Pancreas (tissue), 10 donors: ENCODE measurements at regions not wholly inside any gene's neighbourhood (a gene's known extent, or its start where the extent isn't known, plus 50 kb on each side); places are given as distances from the start of the nearest gene placed in this dataset.

Experiments
- ATAC-seq, 4 donors: fragments of 200-7000 bp; cut with Tn5 transposase; one replicate each; pipeline versions ENCODE4 v1.8.0 to v1.9.1; 2020; ENCODE audit warnings: mild to moderate bottlenecking in 4 of 4, moderate library complexity in 4 of 4
- DNase-seq, 6 donors: peaks; one replicate each; pipeline ENCODE4 v3.0.0-alpha.2; 2020
- FAIRE-seq: peaks from 2 replicates; lab custom pipeline; 2012; peaks lifted over from hg19 to GRCh38; lab: Jason Lieb, UNC
- H3K27ac ChIP-seq, 4 donors: fragments of 200-600 bp; sonication (generic); 1 replicate in 3 of 4; 2 replicates in 1 of 4; pipeline versions ENCODE4 v1.5.0 to v1.8.0; 2020
- H3K27me3 ChIP-seq, 4 donors: fragments of 200-600 bp; one replicate each; pipeline ENCODE4 v1.8.0; 2021
- H3K36me3 ChIP-seq, 3 donors: fragments of 200-600 bp; sonication (generic) in 1 of 3; one replicate each; pipeline versions ENCODE4 v1.5.0 to v1.8.0; 2020 to 2021
- H3K4me1 ChIP-seq, 3 donors: fragments of 200-600 bp; one replicate each; pipeline ENCODE4 v1.8.0; 2021
- H3K4me3 ChIP-seq, 4 donors: fragments of 200-600 bp; sonication (generic) in 2 of 4; one replicate each; pipeline versions ENCODE4 v1.5.0 to v1.8.0; 2020 to 2021
- H3K9me3 ChIP-seq, 4 donors: fragments of 200-600 bp; one replicate each; pipeline ENCODE4 v1.8.0; 2021
- WGBS, 2 donors: extraction: QIAGEN DNeasy Blood & Tissue Kit; methylation state at CpG; one replicate each; pipeline ENCODE4 v1.1.7; 2013; 5-methylcytosine and 5-hydroxymethylcytosine counted together
- intact Hi-C, 3 donors: fragments of 100-400 bp; cut with DNase I; formaldehyde crosslinking; loops; one replicate each; pipeline versions ENCODE4 v1.11.1 to v1.14.2; 2022
- TF ChIP-seq, protein P1 (sequence below), 4 donors: fragments of 200-600 bp; sonication (generic) in 3 of 4; IDR thresholded peaks; one replicate each; pipeline versions ENCODE4 v1.5.0 to v1.8.0; 2021; ENCODE audit warnings: antibody characterized with exemption in 4 of 4
- donor health status: healthy with polysubstance abuse.
- donor health status: DM: no; HTN: no; CAD: no; lungs with moderate emphysema.
- donor health status: DM: no; HTN: no; CAD: no.
- donor health status: control.
- donor health status: control.
- donor health status: Bipolar disorder and iron deficiency.
- donor health status: DM: yes; HTN: yes; CAD: no.
- donor health status: DM: no; HTN: no; CAD: no.
- donor health status: DM: no; HTN: no; CAD: no.
- donor health status: DM: yes; HTN: yes; CAD: no.

DNA sequence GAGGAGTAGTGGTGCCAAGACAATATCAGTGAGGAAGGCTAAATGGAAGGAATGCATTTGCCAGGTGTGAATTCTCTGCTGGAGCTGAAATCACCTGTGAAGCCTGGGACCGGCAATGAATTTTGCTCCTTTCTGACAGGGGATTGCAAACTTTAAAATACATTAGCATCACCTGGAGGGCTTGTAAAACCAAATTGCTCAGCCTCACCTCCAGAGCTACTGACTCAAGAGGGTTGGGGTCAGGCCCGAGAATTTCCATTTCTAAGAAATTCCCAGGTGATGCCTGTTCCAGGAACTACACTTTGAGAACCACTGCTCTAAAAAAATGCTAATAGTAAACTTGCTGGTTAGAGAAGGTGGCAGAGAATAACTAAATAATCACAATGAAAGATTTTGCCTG, 445.6 kb upstream of the RBMS3 start:
- no peak overlapping the region for H3K27ac ChIP-seq
- FAIRE-seq (no peak), ATAC-seq (no peak), DNase-seq (no peak)
- H3K4me1 ChIP-seq = no peaks in the 10 kb centered on the region
- intact Hi-C loops = no loop called here
- WGBS, 2 donors = 34 to 47% methylated on average over 2 of the region's 2 CpGs
- H3K27me3 ChIP-seq = no peaks in the 10 kb centered on the region
- H3K36me3 ChIP-seq = no peaks in the 10 kb centered on the region
- no peak overlapping the region for H3K4me3 ChIP-seq
- no peaks in the 10 kb centered on the region for H3K9me3 ChIP-seq
- TF ChIP-seq, protein P1, sequence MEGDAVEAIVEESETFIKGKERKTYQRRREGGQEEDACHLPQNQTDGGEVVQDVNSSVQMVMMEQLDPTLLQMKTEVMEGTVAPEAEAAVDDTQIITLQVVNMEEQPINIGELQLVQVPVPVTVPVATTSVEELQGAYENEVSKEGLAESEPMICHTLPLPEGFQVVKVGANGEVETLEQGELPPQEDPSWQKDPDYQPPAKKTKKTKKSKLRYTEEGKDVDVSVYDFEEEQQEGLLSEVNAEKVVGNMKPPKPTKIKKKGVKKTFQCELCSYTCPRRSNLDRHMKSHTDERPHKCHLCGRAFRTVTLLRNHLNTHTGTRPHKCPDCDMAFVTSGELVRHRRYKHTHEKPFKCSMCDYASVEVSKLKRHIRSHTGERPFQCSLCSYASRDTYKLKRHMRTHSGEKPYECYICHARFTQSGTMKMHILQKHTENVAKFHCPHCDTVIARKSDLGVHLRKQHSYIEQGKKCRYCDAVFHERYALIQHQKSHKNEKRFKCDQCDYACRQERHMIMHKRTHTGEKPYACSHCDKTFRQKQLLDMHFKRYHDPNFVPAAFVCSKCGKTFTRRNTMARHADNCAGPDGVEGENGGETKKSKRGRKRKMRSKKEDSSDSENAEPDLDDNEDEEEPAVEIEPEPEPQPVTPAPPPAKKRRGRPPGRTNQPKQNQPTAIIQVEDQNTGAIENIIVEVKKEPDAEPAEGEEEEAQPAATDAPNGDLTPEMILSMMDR (IDR thresholded peaks at IDR 0.05) = no peak

DNA sequence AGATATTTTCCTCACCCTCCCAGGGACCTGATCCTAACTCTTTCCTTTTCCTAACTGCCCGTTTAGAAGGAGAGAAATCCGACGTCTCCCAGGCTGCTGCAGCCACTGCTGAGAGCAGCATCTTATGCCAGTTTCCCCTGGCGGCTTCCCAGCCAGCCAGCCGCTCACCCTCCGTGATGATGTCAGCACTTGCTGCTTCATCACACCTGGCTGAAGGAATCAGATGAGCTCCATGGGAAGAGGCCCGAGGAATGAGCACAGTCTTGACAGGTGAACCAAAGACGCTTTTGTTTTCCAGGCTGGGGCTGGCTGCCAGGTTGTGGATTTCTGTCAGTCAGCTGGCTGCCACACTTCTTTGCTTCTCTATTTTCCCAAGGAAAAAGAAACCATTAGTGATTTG, 445.1 kb upstream of the RBMS3 start:
- H3K36me3 ChIP-seq = no peaks in the 10 kb centered on the region
- no peaks in the 10 kb centered on the region for H3K27me3 ChIP-seq
- H3K4me3 ChIP-seq = no peak overlapping the region
- 8 to 13% methylated on average over 8 of the region's 8 CpGs for WGBS, 2 donors
- peak; percentile 60 to 76 (median 68) for ATAC-seq
- intact Hi-C loops = no loop called here
- no peak for FAIRE-seq
- no peaks in the 10 kb centered on the region for H3K9me3 ChIP-seq
- H3K27ac ChIP-seq = no peak overlapping the region
- H3K4me1 ChIP-seq = no peaks in the 10 kb centered on the region
- peak; percentile 16 to 65 (median 42) for DNase-seq
- TF ChIP-seq, protein P1 (IDR thresholded peaks at IDR 0.05) = no peak

DNA sequence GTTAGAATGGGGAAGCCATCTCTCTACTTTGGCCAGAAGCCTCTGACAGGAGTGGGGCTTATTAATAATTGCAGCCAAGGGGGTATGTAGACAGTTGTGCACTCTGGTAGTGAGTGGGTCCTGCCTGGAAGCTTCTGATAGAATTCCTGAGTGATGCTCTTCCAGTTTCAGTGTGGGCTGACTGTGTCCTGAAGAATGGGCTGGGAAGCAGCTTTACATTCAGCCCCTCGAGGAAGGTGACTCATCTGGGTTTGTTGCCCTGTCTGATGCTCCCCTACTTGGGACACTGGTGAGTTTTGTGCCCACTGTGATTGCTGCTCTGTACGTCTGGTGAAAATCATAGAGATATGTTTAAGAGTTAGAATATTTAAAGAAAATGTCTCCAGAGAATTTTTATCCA, 444.7 kb upstream of the RBMS3 start:
- Histone ChIP-seq H3K4me1 (no peaks in the 10 kb centered on the region), H3K27me3 (no peaks in the 10 kb centered on the region), H3K9me3 (no peaks in the 10 kb centered on the region), H3K36me3 (no peaks in the 10 kb centered on the region), H3K27ac (no peak overlapping the region), H3K4me3 (no peak overlapping the region)
- TF ChIP-seq, protein P1 (IDR thresholded peaks at IDR 0.05) = no peak
- 41 to 63% methylated on average over 2 of the region's 2 CpGs for WGBS, 2 donors
- FAIRE-seq (no peak), ATAC-seq (no peak), DNase-seq (no peak)
- intact Hi-C loops = no loop called here

DNA sequence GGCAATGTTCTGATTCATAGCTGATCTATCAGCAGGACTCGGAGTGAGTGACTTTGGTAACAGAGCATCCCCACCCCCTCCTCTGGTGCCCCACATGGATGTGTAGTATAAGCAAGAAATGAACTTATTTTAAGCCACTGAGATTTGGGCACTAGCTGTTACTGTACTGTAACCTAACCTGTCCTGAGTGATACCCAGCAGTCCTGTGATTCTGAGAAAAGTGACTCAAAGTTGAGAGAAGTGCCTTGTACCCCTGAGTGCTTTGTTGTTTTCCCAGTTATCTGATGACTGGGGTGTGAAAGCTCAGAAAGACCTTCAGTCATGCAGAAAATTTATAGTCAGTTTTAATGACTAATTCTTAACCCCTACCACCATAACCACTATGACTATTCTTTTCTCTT, 439.9 kb upstream of the RBMS3 start:
- 66 to 85% methylated on average over 1 of the region's 1 CpG for WGBS, 2 donors
- no peak for FAIRE-seq
- no peaks in the 10 kb centered on the region for H3K9me3 ChIP-seq
- intact Hi-C loops = no loop called here
- DNase-seq = no peak
- no peak overlapping the region for H3K27ac ChIP-seq
- H3K4me3 ChIP-seq = no peak overlapping the region
- H3K36me3 ChIP-seq = no peaks in the 10 kb centered on the region
- no peak for ATAC-seq
- TF ChIP-seq, protein P1 (IDR thresholded peaks at IDR 0.05) = no peak
- H3K27me3 ChIP-seq = no peaks in the 10 kb centered on the region
- no peaks in the 10 kb centered on the region for H3K4me1 ChIP-seq

DNA sequence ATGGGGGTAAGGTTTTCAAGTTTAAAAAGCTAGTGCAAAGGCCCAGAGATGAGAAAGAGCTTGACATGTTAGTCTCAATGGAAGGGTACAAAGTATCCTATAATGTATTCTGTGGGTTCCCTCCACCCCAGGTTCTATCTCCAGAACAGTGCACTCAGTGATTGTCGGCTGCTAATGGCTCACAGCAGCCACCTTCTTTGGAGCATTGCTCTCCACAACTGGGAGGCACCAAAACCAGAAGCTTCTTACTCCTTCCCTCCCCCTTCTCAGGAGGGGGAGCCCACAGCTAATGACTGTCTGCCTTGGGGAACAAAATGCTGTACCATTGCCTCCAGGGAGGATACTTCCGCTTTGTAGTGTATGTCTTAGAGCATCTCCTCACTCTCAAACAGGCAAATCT, 439.4 kb upstream of the RBMS3 start:
- Histone ChIP-seq H3K27ac (no peak overlapping the region), H3K4me1 (no peaks in the 10 kb centered on the region), H3K27me3 (no peaks in the 10 kb centered on the region), H3K9me3 (no peaks in the 10 kb centered on the region), H3K36me3 (no peaks in the 10 kb centered on the region), H3K4me3 (no peak overlapping the region)
- intact Hi-C loops = no loop called here
- TF ChIP-seq, protein P1 (IDR thresholded peaks at IDR 0.05) = no peak
- no peak for ATAC-seq
- no peak for FAIRE-seq
- WGBS, 2 donors = 61 to 92% methylated on average over 2 of the region's 2 CpGs
- no peak for DNase-seq
